ENCODE measurements at regions not wholly inside any gene's neighbourhood (a gene's known extent, or its start where the extent isn't known, plus 50 kb on each side); places are given as distances from the start of the nearest gene placed in this dataset.

- H3K27me3 ChIP-seq, result no peaks in the 10 kb centered on the region
- no peaks in the 10 kb centered on the region for H3K36me3 ChIP-seq
- TF ChIP-seq POLR2A (IDR thresholded peaks at IDR 0.05), result no peak
- TF ChIP-seq POLR2AphosphoS5 (IDR thresholded peaks at IDR 0.05), result no peak
- no peak for TF ChIP-seq CTCF (IDR thresholded peaks at IDR 0.05)
- H3K27ac ChIP-seq, result no peak overlapping the region
- no peaks in the 10 kb centered on the region for H3K9me3 ChIP-seq
- no peaks in the 10 kb centered on the region for H3K4me1 ChIP-seq
- intact Hi-C loops (cut with DNase I; ENCODE audit: low total_unique reads), result loop anchor here (10.0 kb wide), 1 partner anchor 1283 kb away; no protein-coding TSS in a partner anchor
- no peak for DNase-seq (ENCODE audit: low spot score in 2 of 2)
- H3K4me3 ChIP-seq, result no peak overlapping the region
Measured at GRCh38 chr4:11732155-11732554, 303.5 kb upstream of the HS3ST1 start.

GRCh38 chr4:11730545-11730944 lies 301.9 kb upstream of the HS3ST1 start:
- no peak for DNase-seq (ENCODE audit: low spot score in 2 of 2)
- TF ChIP-seq CTCF (IDR thresholded peaks at IDR 0.05), result no peak
- no peak for TF ChIP-seq POLR2A (IDR thresholded peaks at IDR 0.05)
- no peak for TF ChIP-seq POLR2AphosphoS5 (IDR thresholded peaks at IDR 0.05)
- Histone ChIP-seq H3K4me3 (no peak overlapping the region), H3K36me3 (no peaks in the 10 kb centered on the region), H3K4me1 (no peaks in the 10 kb centered on the region), H3K9me3 (no peaks in the 10 kb centered on the region), H3K27ac (no peak overlapping the region), H3K27me3 (no peaks in the 10 kb centered on the region)
- intact Hi-C loops (cut with DNase I; ENCODE audit: low total_unique reads), result loop anchor here (10.0 kb wide), 1 partner anchor 1284 kb away; no protein-coding TSS in a partner anchor

GRCh38 chr4:11729548-11729947 lies 300.9 kb upstream of the HS3ST1 start:
- no peak overlapping the region for H3K4me3 ChIP-seq
- no peaks in the 10 kb centered on the region for H3K27me3 ChIP-seq
- no peak overlapping the region for H3K27ac ChIP-seq
- DNase-seq (ENCODE audit: low spot score in 2 of 2), result no peak
- no peak for TF ChIP-seq CTCF (IDR thresholded peaks at IDR 0.05)
- no peak for TF ChIP-seq POLR2A (IDR thresholded peaks at IDR 0.05)
- no peak for TF ChIP-seq POLR2AphosphoS5 (IDR thresholded peaks at IDR 0.05)
- no peaks in the 10 kb centered on the region for H3K9me3 ChIP-seq
- intact Hi-C loops (cut with DNase I; ENCODE audit: low total_unique reads), result no loop called here
- no peaks in the 10 kb centered on the region for H3K36me3 ChIP-seq
- H3K4me1 ChIP-seq, result no peaks in the 10 kb centered on the region

- Histone ChIP-seq H3K36me3 (no peaks in the 10 kb centered on the region), H3K4me1 (no peaks in the 10 kb centered on the region), H3K27ac (no peak overlapping the region), H3K9me3 (no peaks in the 10 kb centered on the region), H3K27me3 (no peaks in the 10 kb centered on the region), H3K4me3 (no peak overlapping the region)
- intact Hi-C loops (cut with DNase I; ENCODE audit: low total_unique reads), result no loop called here
- DNase-seq (ENCODE audit: low spot score in 2 of 2), result no peak
- TF ChIP-seq CTCF (IDR thresholded peaks at IDR 0.05) (no peak), POLR2A (IDR thresholded peaks at IDR 0.05) (no peak), POLR2AphosphoS5 (IDR thresholded peaks at IDR 0.05) (no peak)
Measured at GRCh38 chr4:11727903-11728564, 299.3 kb upstream of the HS3ST1 start.

- Histone ChIP-seq H3K4me1 (peaks cover 0 to 4% of the 10 kb centered on the region in 2 donors), H3K36me3 (no peaks in the 10 kb centered on the region), H3K27me3 (no peaks in the 10 kb centered on the region), H3K4me3 (no peak overlapping the region), H3K9me3 (no peaks in the 10 kb centered on the region), H3K27ac (no peak overlapping the region)
- no peak for TF ChIP-seq POLR2A (IDR thresholded peaks at IDR 0.05)
- TF ChIP-seq CTCF (IDR thresholded peaks at IDR 0.05), result no peak
- no peak for TF ChIP-seq POLR2AphosphoS5 (IDR thresholded peaks at IDR 0.05)
- no peak for DNase-seq (ENCODE audit: low spot score in 2 of 2)
- intact Hi-C loops (cut with DNase I; ENCODE audit: low total_unique reads), result no loop called here
Measured at GRCh38 chr4:11724731-11725130, 296.0 kb upstream of the HS3ST1 start.
